T-helper 17 cell (primary cell): ENCODE measurements at regions not wholly inside any gene's neighbourhood (a gene's known extent, or its start where the extent isn't known, plus 50 kb on each side); places are given as distances from the start of the nearest gene placed in this dataset.
"Not testable (repeated sequence)": the region's sequence is repeated elsewhere in the genome, so short reads cannot be mapped to it uniquely, and the experiment has no call there.

Source experiments
- ATAC-seq: fragments of 150-1000 bp; cut with Tn5 transposase; 2 replicates; pipeline ENCODE4 v1.10.0; 2021; ENCODE audit warnings: mild to moderate bottlenecking, moderate library complexity
- DNase-seq, 3 donors: peaks; one replicate each; pipeline versions ENCODE4 v3.0.0 to v3.0.0-alpha.2; 2020 to 2021
- H3K9me3 ChIP-seq: one replicate; pipeline ENCODE4 v1.7.0; 2013; ENCODE audit warnings: low read length, mild to moderate bottlenecking; ENCODE audit not compliant: control insufficient read depth, poor library complexity, severe bottlenecking
- H3K27ac Mint-ChIP-seq: one replicate; pipeline ENCODE4 v1.8.0; 2022; ENCODE audit warnings: mild to moderate bottlenecking, moderate library complexity, mixed read lengths
- H3K27me3 Mint-ChIP-seq: one replicate; pipeline ENCODE4 v1.8.0; 2022; ENCODE audit warnings: mixed read lengths
- H3K36me3 Mint-ChIP-seq: one replicate; pipeline ENCODE4 v1.8.0; 2022; ENCODE audit warnings: low read depth, mixed read lengths
- H3K4me1 Mint-ChIP-seq: one replicate; pipeline ENCODE4 v1.8.0; 2022; ENCODE audit warnings: mild to moderate bottlenecking, mixed read lengths
- H3K4me3 Mint-ChIP-seq: one replicate; pipeline ENCODE4 v1.8.0; 2022; ENCODE audit warnings: mild to moderate bottlenecking, moderate library complexity, mixed read lengths

- H3K27ac Mint-ChIP-seq, result no peak overlapping the region
- no peak for ATAC-seq
- H3K9me3 ChIP-seq, result no peaks in the 10 kb centered on the region
- DNase-seq, result no peak
- no peak overlapping the region for H3K4me3 Mint-ChIP-seq
- H3K4me1 Mint-ChIP-seq, result no peaks in the 10 kb centered on the region
- no peaks in the 10 kb centered on the region for H3K36me3 Mint-ChIP-seq
- peaks cover 29% of the 10 kb centered on the region for H3K27me3 Mint-ChIP-seq
These were observed 157.9 kb downstream of the LNPK start for GRCh38 chr2:175844169-175844568.

- ATAC-seq (no peak), DNase-seq (no peak)
- Mint-ChIP-seq H3K27ac (no peak overlapping the region), H3K4me1 (no peaks in the 10 kb centered on the region), H3K36me3 (no peaks in the 10 kb centered on the region), H3K4me3 (no peak overlapping the region), H3K27me3 (peaks cover 32% of the 10 kb centered on the region)
- no peaks in the 10 kb centered on the region for H3K9me3 ChIP-seq
These were observed 158.4 kb downstream of the LNPK start for GRCh38 chr2:175843625-175844024.

- no peak for ATAC-seq
- H3K27me3 Mint-ChIP-seq, result peaks cover 39% of the 10 kb centered on the region
- no peaks in the 10 kb centered on the region for H3K4me1 Mint-ChIP-seq
- DNase-seq, result no peak
- no peaks in the 10 kb centered on the region for H3K9me3 ChIP-seq
- H3K4me3 Mint-ChIP-seq, result no peak overlapping the region
- no peaks in the 10 kb centered on the region for H3K36me3 Mint-ChIP-seq
- H3K27ac Mint-ChIP-seq, result no peak overlapping the region
These were observed 159.1 kb downstream of the LNPK start for GRCh38 chr2:175842996-175843395.

GRCh38 chr2:175840765-175841164 lies 161.3 kb downstream of the LNPK start:
- H3K36me3 Mint-ChIP-seq, H3K4me1 Mint-ChIP-seq, ATAC-seq, H3K9me3 ChIP-seq, DNase-seq, H3K4me3 Mint-ChIP-seq, H3K27ac Mint-ChIP-seq: not testable (repeated sequence)
- peaks cover 34% of the 10 kb centered on the region for H3K27me3 Mint-ChIP-seq

- H3K27me3 Mint-ChIP-seq, result peaks cover 36% of the 10 kb centered on the region
- H3K27ac Mint-ChIP-seq, result no peak overlapping the region
- H3K4me3 Mint-ChIP-seq, result no peak overlapping the region
- peaks cover 2% of the 10 kb centered on the region for H3K9me3 ChIP-seq
- H3K4me1 Mint-ChIP-seq, result no peaks in the 10 kb centered on the region
- no peaks in the 10 kb centered on the region for H3K36me3 Mint-ChIP-seq
- DNase-seq, result no peak
- no peak for ATAC-seq
These were observed 161.8 kb downstream of the LNPK start for GRCh38 chr2:175840256-175840655.

GRCh38 chr2:175838979-175839378 lies 163.1 kb downstream of the LNPK start:
- ATAC-seq, result no peak
- peaks cover 2% of the 10 kb centered on the region for H3K9me3 ChIP-seq
- H3K36me3 Mint-ChIP-seq, result no peaks in the 10 kb centered on the region
- H3K4me1 Mint-ChIP-seq, result no peaks in the 10 kb centered on the region
- H3K4me3 Mint-ChIP-seq, result no peak overlapping the region
- H3K27ac Mint-ChIP-seq, result no peak overlapping the region
- H3K27me3 Mint-ChIP-seq, result peaks cover 36% of the 10 kb centered on the region
- no peak for DNase-seq

GRCh38 chr2:175837046-175837445 lies 165.0 kb downstream of the LNPK start:
- no peak overlapping the region for H3K4me3 Mint-ChIP-seq
- no peaks in the 10 kb centered on the region for H3K36me3 Mint-ChIP-seq
- DNase-seq (no peak), ATAC-seq (no peak)
- peaks cover 45% of the 10 kb centered on the region for H3K27me3 Mint-ChIP-seq
- peaks cover 2% of the 10 kb centered on the region for H3K9me3 ChIP-seq
- no peaks in the 10 kb centered on the region for H3K4me1 Mint-ChIP-seq
- no peak overlapping the region for H3K27ac Mint-ChIP-seq

GRCh38 chr2:175836361-175836760 lies 165.7 kb downstream of the LNPK start:
- no peak overlapping the region for H3K27ac Mint-ChIP-seq
- H3K27me3 Mint-ChIP-seq, result peaks cover 42% of the 10 kb centered on the region
- H3K4me1 Mint-ChIP-seq, result no peaks in the 10 kb centered on the region
- no peak overlapping the region for H3K4me3 Mint-ChIP-seq
- H3K9me3 ChIP-seq, result peaks cover 2% of the 10 kb centered on the region
- ATAC-seq, result no peak
- no peaks in the 10 kb centered on the region for H3K36me3 Mint-ChIP-seq
- DNase-seq, result no peak

GRCh38 chr2:175834477-175834876 lies 167.6 kb downstream of the LNPK start:
- H3K4me1 Mint-ChIP-seq, result no peaks in the 10 kb centered on the region
- peaks cover 34% of the 10 kb centered on the region for H3K27me3 Mint-ChIP-seq
- H3K36me3 Mint-ChIP-seq, result no peaks in the 10 kb centered on the region
- ATAC-seq, result no peak
- no peak overlapping the region for H3K4me3 Mint-ChIP-seq
- no peak for DNase-seq
- H3K9me3 ChIP-seq, result peaks cover 2% of the 10 kb centered on the region
- H3K27ac Mint-ChIP-seq, result no peak overlapping the region

- peaks cover 2% of the 10 kb centered on the region for H3K9me3 ChIP-seq
- DNase-seq, result no peak
- Mint-ChIP-seq H3K4me3 (no peak overlapping the region), H3K4me1 (no peaks in the 10 kb centered on the region), H3K27ac (no peak overlapping the region), H3K27me3 (peaks cover 22% of the 10 kb centered on the region), H3K36me3 (no peaks in the 10 kb centered on the region)
- no peak for ATAC-seq
These were observed 169.2 kb downstream of the LNPK start for GRCh38 chr2:175832866-175833265.

GRCh38 chr2:175829741-175830140 lies 172.3 kb downstream of the LNPK start:
- ATAC-seq, result no peak
- DNase-seq, result no peak
- Mint-ChIP-seq H3K4me1 (no peaks in the 10 kb centered on the region), H3K27me3 (peaks cover 14% of the 10 kb centered on the region), H3K4me3 (no peak overlapping the region), H3K27ac (no peak overlapping the region), H3K36me3 (no peaks in the 10 kb centered on the region)
- no peaks in the 10 kb centered on the region for H3K9me3 ChIP-seq

- Mint-ChIP-seq H3K36me3 (no peaks in the 10 kb centered on the region), H3K4me3 (no peak overlapping the region), H3K4me1 (no peaks in the 10 kb centered on the region), H3K27me3 (peaks cover 9% of the 10 kb centered on the region), H3K27ac (no peak overlapping the region)
- no peak for DNase-seq
- no peaks in the 10 kb centered on the region for H3K9me3 ChIP-seq
- ATAC-seq, result no peak
These were observed 174.2 kb downstream of the LNPK start for GRCh38 chr2:175827856-175828255.

- DNase-seq (no peak), ATAC-seq (no peak)
- H3K36me3 Mint-ChIP-seq, result no peaks in the 10 kb centered on the region
- H3K9me3 ChIP-seq, result no peaks in the 10 kb centered on the region
- no peak overlapping the region for H3K27ac Mint-ChIP-seq
- H3K4me3 Mint-ChIP-seq, result no peak overlapping the region
- peaks cover 9% of the 10 kb centered on the region for H3K27me3 Mint-ChIP-seq
- no peaks in the 10 kb centered on the region for H3K4me1 Mint-ChIP-seq
These were observed 177.8 kb downstream of the LNPK start for GRCh38 chr2:175824243-175824642.

- no peak for ATAC-seq
- Mint-ChIP-seq H3K36me3 (no peaks in the 10 kb centered on the region), H3K4me3 (no peak overlapping the region), H3K27ac (no peak overlapping the region), H3K4me1 (no peaks in the 10 kb centered on the region), H3K27me3 (peaks cover 9% of the 10 kb centered on the region)
- no peak for DNase-seq
- H3K9me3 ChIP-seq, result no peaks in the 10 kb centered on the region
These were observed 178.4 kb downstream of the LNPK start for GRCh38 chr2:175823707-175824073.
